CD14-positive monocyte (primary cell): ENCODE measurements at regions not wholly inside any gene's neighbourhood (a gene's known extent, or its start where the extent isn't known, plus 50 kb on each side); places are given as distances from the start of the nearest gene placed in this dataset.

Experiments
- DNase-seq, 3 donors: peaks; one replicate each; pipeline ENCODE4 v3.0.0-alpha.2; 2011 to 2022
- H2AFZ ChIP-seq: 2 replicates; pipeline ENCODE4 v1.6.0; 2012; ENCODE audit warnings: mild to moderate bottlenecking, low read depth, low read length, inconsistent platforms; ENCODE audit not compliant: insufficient read depth, poor library complexity, severe bottlenecking
- H3K27ac ChIP-seq, 2 donors: 1 replicate in 1 of 2; 2 replicates in 1 of 2; pipeline ENCODE4 v1.5.1; 2012 to 2013; ENCODE audit warnings: low read length in 2 of 2, control low read depth in 1 of 2, inconsistent platforms in 1 of 2, low read depth in 1 of 2, mild to moderate bottlenecking in 1 of 2
- H3K27me3 ChIP-seq, 2 donors: one replicate each; pipeline versions ENCODE4 v1.6.0 to v1.6.1; 2011 to 2013; ENCODE audit warnings: low read length in 2 of 2; ENCODE audit not compliant: control insufficient read depth in 2 of 2, insufficient read depth in 2 of 2
- H3K36me3 ChIP-seq, 2 donors: replicated peaks in 1 of 2; 1 replicate in 1 of 2; 2 replicates in 1 of 2; pipeline versions ENCODE4 v1.5.1 to v1.6.1; 2012 to 2013; ENCODE audit warnings: low read length in 2 of 2, control low read depth in 1 of 2, inconsistent platforms in 1 of 2, mild to moderate bottlenecking in 1 of 2; ENCODE audit not compliant: insufficient read depth in 2 of 2, control insufficient read depth in 1 of 2
- H3K4me1 ChIP-seq, 2 donors: 1 replicate in 1 of 2; 2 replicates in 1 of 2; pipeline versions ENCODE4 v1.5.1 to v1.6.1; 2012 to 2013; ENCODE audit warnings: low read length in 2 of 2, control low read depth in 1 of 2, inconsistent platforms in 1 of 2, mild to moderate bottlenecking in 1 of 2, moderate library complexity in 1 of 2; ENCODE audit not compliant: insufficient read depth in 2 of 2, control insufficient read depth in 1 of 2
- H3K4me2 ChIP-seq: replicated peaks from 2 replicates; pipeline ENCODE3; 2012; ENCODE audit warnings: low read length, moderate library complexity, mild to moderate bottlenecking; ENCODE audit not compliant: poor library complexity, severe bottlenecking; ENCODE audit errors: extremely low read depth
- H3K4me3 ChIP-seq, 3 experiments: fragments of 200-600 bp in 1 of 3; sonication (generic) in 1 of 3; replicated peaks in 1 of 3; 1 replicate in 2 of 3; 2 replicates in 1 of 3; pipeline ENCODE4 v1.5.1; 2011 to 2013; ENCODE audit warnings: low read length in 3 of 3, mild to moderate bottlenecking in 3 of 3, control low read depth in 2 of 3, low read depth in 2 of 3, inconsistent platforms in 1 of 3, moderate library complexity in 1 of 3
- H3K79me2 ChIP-seq: 2 replicates; pipeline ENCODE4 v1.6.0; 2012; ENCODE audit warnings: mild to moderate bottlenecking, control low read depth, inconsistent platforms, low read length, moderate library complexity; ENCODE audit not compliant: insufficient read depth
- H3K9ac ChIP-seq: 2 replicates; pipeline ENCODE4 v1.6.0; 2017; ENCODE audit warnings: low read length, mild to moderate bottlenecking; ENCODE audit not compliant: insufficient read depth, poor library complexity, severe bottlenecking
- H3K9me3 ChIP-seq, 2 donors: replicated peaks in 1 of 2; 1 replicate in 1 of 2; 2 replicates in 1 of 2; pipeline versions ENCODE4 v1.5.1 to v1.6.1; 2012 to 2013; ENCODE audit warnings: low read length in 2 of 2, control low read depth in 1 of 2; ENCODE audit not compliant: control insufficient read depth in 1 of 2, insufficient read depth in 1 of 2
- H4K20me1 ChIP-seq: 2 replicates; pipeline ENCODE4 v1.6.0; 2012; ENCODE audit warnings: mild to moderate bottlenecking, low read length, control low read depth, moderate library complexity; ENCODE audit not compliant: insufficient read depth
- H3K27ac Mint-ChIP-seq, 7 donors: one replicate each; pipeline ENCODE4 v1.8.0; 2020; ENCODE audit warnings: mild to moderate bottlenecking in 7 of 7, mixed read lengths in 7 of 7, moderate library complexity in 6 of 7, inconsistent platforms in 2 of 7
- H3K27me3 Mint-ChIP-seq, 3 donors: one replicate each; pipeline ENCODE4 v1.8.0; 2021 to 2022; ENCODE audit warnings: low read depth in 3 of 3, mild to moderate bottlenecking in 3 of 3, mixed read lengths in 3 of 3, moderate library complexity in 3 of 3, inconsistent platforms in 1 of 3
- H3K36me3 Mint-ChIP-seq, 2 donors: one replicate each; pipeline ENCODE4 v1.8.0; 2020; ENCODE audit warnings: mixed read lengths in 2 of 2, inconsistent platforms in 1 of 2, mild to moderate bottlenecking in 1 of 2
- H3K4me1 Mint-ChIP-seq: one replicate; pipeline ENCODE4 v1.8.0; 2020; ENCODE audit warnings: mild to moderate bottlenecking, mixed read lengths
- H3K4me3 Mint-ChIP-seq, 2 donors: one replicate each; pipeline ENCODE4 v1.8.0; 2020; ENCODE audit warnings: mild to moderate bottlenecking in 2 of 2, mixed read lengths in 2 of 2, moderate library complexity in 1 of 2
- H3K9me3 Mint-ChIP-seq, 7 donors: one replicate each; pipeline ENCODE4 v1.8.0; 2020 to 2022; ENCODE audit warnings: mixed read lengths in 7 of 7, mild to moderate bottlenecking in 6 of 7, moderate library complexity in 6 of 7, inconsistent platforms in 2 of 7
- CTCF ChIP-seq: fragments of 200-600 bp; IDR thresholded peaks from one replicate; pipeline ENCODE4 v1.8.0; 2022; ENCODE audit warnings: antibody characterized with exemption, mild to moderate bottlenecking
- WGBS: methylation state at CpG from one replicate; pipeline ENCODE4 v1.1.5; 2013; ENCODE audit warnings: missing lambda C conversion rate; ENCODE audit not compliant: insufficient coverage; 5-methylcytosine and 5-hydroxymethylcytosine counted together
- intact Hi-C, 2 donors: fragments of 100-400 bp; cut with micrococcal nuclease; formaldehyde crosslinking; loops; one replicate each; pipeline versions ENCODE4 v1.15.0 to v1.15.1; 2023

- intact Hi-C loops: no loop called here
- H3K36me3 ChIP-seq: no peaks in the 10 kb centered on the region
- Mint-ChIP-seq H3K27ac (no peak overlapping the region), H3K4me3 (no peak overlapping the region), H3K4me1 (no peaks in the 10 kb centered on the region), H3K9me3 (peaks cover 2 to 17% (median 8%) of the 10 kb centered on the region in 7 donors), H3K27me3 (no peaks in the 10 kb centered on the region), H3K36me3 (no peaks in the 10 kb centered on the region)
- H3K4me2 ChIP-seq: no peak overlapping the region
- H3K9me3 ChIP-seq: peaks cover 6 to 14% of the 10 kb centered on the region in 2 donors
- no peak for DNase-seq
- no peaks in the 10 kb centered on the region for H3K27me3 ChIP-seq
- no peaks in the 10 kb centered on the region for H3K4me1 ChIP-seq
- no peak overlapping the region for H3K4me3 ChIP-seq
- no peak overlapping the region for H2AFZ ChIP-seq
- no peaks in the 10 kb centered on the region for H3K79me2 ChIP-seq
- WGBS: no CpG with 5 or more reads among the region's 1 CpG
- TF ChIP-seq CTCF: no peak
- H4K20me1 ChIP-seq: no peaks in the 10 kb centered on the region
- no peak overlapping the region for H3K9ac ChIP-seq
- no peak overlapping the region for H3K27ac ChIP-seq
Observed at GRCh38 chr6:48733581-48733980, 622.6 kb upstream of the PTCHD4 start.

- no peak for DNase-seq
- no peaks in the 10 kb centered on the region for H3K4me1 ChIP-seq
- H3K27ac Mint-ChIP-seq: no peak overlapping the region
- no peaks in the 10 kb centered on the region for H3K27me3 Mint-ChIP-seq
- H3K27me3 ChIP-seq: no peaks in the 10 kb centered on the region
- H4K20me1 ChIP-seq: no peaks in the 10 kb centered on the region
- H3K9ac ChIP-seq: no peak overlapping the region
- intact Hi-C loops: no loop called here
- no peaks in the 10 kb centered on the region for H3K9me3 ChIP-seq
- no peak overlapping the region for H2AFZ ChIP-seq
- H3K4me1 Mint-ChIP-seq: no peaks in the 10 kb centered on the region
- H3K4me3 ChIP-seq: no peak overlapping the region
- H3K79me2 ChIP-seq: no peaks in the 10 kb centered on the region
- WGBS: 67% methylated on average over 1 of the region's 2 CpGs
- TF ChIP-seq CTCF: no peak
- no peak overlapping the region for H3K27ac ChIP-seq
- H3K9me3 Mint-ChIP-seq: peaks cover 0 to 3% (median 2%) of the 10 kb centered on the region in 7 donors
- H3K36me3 Mint-ChIP-seq: no peaks in the 10 kb centered on the region
- H3K36me3 ChIP-seq: no peaks in the 10 kb centered on the region
- no peak overlapping the region for H3K4me3 Mint-ChIP-seq
- no peak overlapping the region for H3K4me2 ChIP-seq
Observed at GRCh38 chr6:48714699-48715098, 603.7 kb upstream of the PTCHD4 start.
